Panc1 (cell line): ENCODE measurements at regions not wholly inside any gene's neighbourhood (a gene's known extent, or its start where the extent isn't known, plus 50 kb on each side); places are given as distances from the start of the nearest gene placed in this dataset.

Experiments used
- ATAC-seq: fragments of 200-7000 bp; cut with Tn5 transposase; 2 replicates; pipeline ENCODE4 v1.9.1; 2020; ENCODE audit warnings: mild to moderate bottlenecking, moderate library complexity
- BruUV-seq: library from RNA; stranded (reverse); fragments of 400-500 nt; replicated peaks from 2 replicates; lab custom pipeline; 2021; lab: Mats Ljungman, UMichigan
- CTCF ChIA-PET: fragments of 300-600 bp; sonication (Branson Sonifier 250); formaldehyde crosslinking; loops from one replicate; lab custom pipeline; 2022; ENCODE audit warnings: antibody characterized with exemption; lab: Charles Lee
- POLR2A ChIA-PET: fragments of 300-600 bp; sonication (Branson Sonifier 250); formaldehyde crosslinking; loops from one replicate; lab custom pipeline; 2022; ENCODE audit warnings: antibody characterized with exemption; lab: Charles Lee
- DNase-seq: peaks from one replicate; pipeline ENCODE4 v3.0.0-alpha.2; 2010; ENCODE audit warnings: low read depth, low spot score
- H3K27ac ChIP-seq: 2 replicates; pipeline ENCODE4 v1.5.1; 2011; ENCODE audit warnings: mild to moderate bottlenecking, low read length, inconsistent platforms
- H3K27me3 ChIP-seq: fragments of 200-500 bp; sonication (Bioruptor generic); 2 replicates; pipeline ENCODE4 v1.6.0; 2014; ENCODE audit warnings: low read length, inconsistent platforms; ENCODE audit not compliant: control insufficient read depth, insufficient read depth
- H3K36me3 ChIP-seq: fragments of 200-500 bp; sonication (Bioruptor generic); 2 replicates; pipeline ENCODE4 v1.5.1; 2014; ENCODE audit warnings: inconsistent platforms, mild to moderate bottlenecking, low read length, moderate library complexity; ENCODE audit not compliant: control insufficient read depth, insufficient read depth
- H3K4me1 ChIP-seq: 2 replicates; pipeline ENCODE4 v1.5.1; 2011; ENCODE audit warnings: inconsistent platforms, mild to moderate bottlenecking, low read length, moderate library complexity; ENCODE audit not compliant: control insufficient read depth, insufficient read depth
- H3K4me3 ChIP-seq, 2 experiments: 2 replicates each; pipeline ENCODE4 v1.5.1; 2011 to 2012; ENCODE audit warnings: low read depth in 2 of 2, low read length in 2 of 2, mild to moderate bottlenecking in 2 of 2, inconsistent platforms in 1 of 2, moderate library complexity in 1 of 2
- H3K9me3 ChIP-seq: fragments of 200-500 bp; sonication (Bioruptor generic); 2 replicates; pipeline ENCODE4 v1.5.1; 2014; ENCODE audit warnings: low read depth, mild to moderate bottlenecking, inconsistent platforms, low read length, moderate library complexity; ENCODE audit not compliant: control insufficient read depth, insufficient read depth
- POLR2AphosphoS5 ChIP-seq: IDR thresholded peaks from 2 replicates; pipeline ENCODE4 v1.6.1; 2012; ENCODE audit warnings: mild to moderate bottlenecking, low read depth, low read length, moderate library complexity
- SIN3A ChIP-seq: IDR thresholded peaks from 2 replicates; pipeline ENCODE4 v1.6.1; 2012; ENCODE audit warnings: low read depth, mild to moderate bottlenecking, low read length, moderate library complexity, borderline replicate concordance; ENCODE audit not compliant: insufficient read depth
- TCF7L2 ChIP-seq: IDR thresholded peaks from 2 replicates; pipeline ENCODE4 v1.6.1; 2011; ENCODE audit warnings: mild to moderate bottlenecking, low read depth, low read length, inconsistent platforms
- in situ Hi-C: cut with HindIII; loops from 2 replicates; pipeline ENCODE4 v1.10.0; 2016; ENCODE audit warnings: low sequenced_read_pairs, low pct_unique_long_range_greater_than_20kb
- intact Hi-C: fragments of 100-400 bp; cut with micrococcal nuclease; formaldehyde crosslinking; loops from one replicate; pipeline ENCODE4 v1.10.0; 2022; ENCODE audit not compliant: unreplicated experiment
- TF ChIP-seq, protein P1 (sequence below), 2 experiments: IDR thresholded peaks; 2 replicates each; pipeline ENCODE4 v1.6.1; 2011 to 2012; ENCODE audit warnings: low read depth in 2 of 2, control low read depth in 1 of 2, low read length in 1 of 2, mild to moderate bottlenecking in 1 of 2, moderate library complexity in 1 of 2; ENCODE audit not compliant: insufficient read depth in 1 of 2
- TF ChIP-seq, protein P2 (sequence below): fragments of 450-650 bp; IDR thresholded peaks from 2 replicates; pipeline ENCODE4 v1.5.1; 2017; ENCODE audit warnings: mild to moderate bottlenecking

DNA sequence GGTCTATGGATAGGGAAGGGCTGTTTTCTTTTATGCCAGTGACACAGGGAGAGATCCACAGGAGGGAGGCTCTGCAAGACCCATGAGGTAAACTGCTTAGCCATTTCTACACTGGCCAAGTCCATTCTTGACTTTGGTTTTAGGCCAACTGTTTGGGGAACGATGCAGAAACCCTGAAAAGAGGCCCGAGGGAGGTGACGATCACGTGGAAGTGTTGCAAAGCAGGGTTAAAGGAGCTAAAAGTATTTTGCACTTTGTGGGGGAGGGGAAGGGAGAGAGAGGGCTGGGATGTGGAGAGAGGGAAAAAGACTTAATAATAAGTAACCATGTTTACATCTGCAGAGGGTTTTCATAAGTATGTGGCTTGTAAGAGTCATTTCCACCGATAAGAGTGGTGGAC is 239.7 kb downstream of the EMX2 start:
- DNase-seq (no peak), ATAC-seq (no peak)
- no peaks in the 10 kb centered on the region for H3K4me1 ChIP-seq
- H3K27ac ChIP-seq, result no peak overlapping the region
- intact Hi-C loops, result no loop called here
- H3K36me3 ChIP-seq, result no peaks in the 10 kb centered on the region
- CTCF ChIA-PET, result no interaction called here
- POLR2A ChIA-PET, result no interaction called here
- H3K4me3 ChIP-seq, result no peak overlapping the region
- H3K27me3 ChIP-seq, result no peaks in the 10 kb centered on the region; the same call in 1 of the 2 replicates
- no TSS peak for BruUV-seq
- in situ Hi-C loops, result no loop called here
- TF ChIP-seq POLR2AphosphoS5 (no peak), SIN3A (no peak), TCF7L2 (no peak)
- TF ChIP-seq, protein P1, sequence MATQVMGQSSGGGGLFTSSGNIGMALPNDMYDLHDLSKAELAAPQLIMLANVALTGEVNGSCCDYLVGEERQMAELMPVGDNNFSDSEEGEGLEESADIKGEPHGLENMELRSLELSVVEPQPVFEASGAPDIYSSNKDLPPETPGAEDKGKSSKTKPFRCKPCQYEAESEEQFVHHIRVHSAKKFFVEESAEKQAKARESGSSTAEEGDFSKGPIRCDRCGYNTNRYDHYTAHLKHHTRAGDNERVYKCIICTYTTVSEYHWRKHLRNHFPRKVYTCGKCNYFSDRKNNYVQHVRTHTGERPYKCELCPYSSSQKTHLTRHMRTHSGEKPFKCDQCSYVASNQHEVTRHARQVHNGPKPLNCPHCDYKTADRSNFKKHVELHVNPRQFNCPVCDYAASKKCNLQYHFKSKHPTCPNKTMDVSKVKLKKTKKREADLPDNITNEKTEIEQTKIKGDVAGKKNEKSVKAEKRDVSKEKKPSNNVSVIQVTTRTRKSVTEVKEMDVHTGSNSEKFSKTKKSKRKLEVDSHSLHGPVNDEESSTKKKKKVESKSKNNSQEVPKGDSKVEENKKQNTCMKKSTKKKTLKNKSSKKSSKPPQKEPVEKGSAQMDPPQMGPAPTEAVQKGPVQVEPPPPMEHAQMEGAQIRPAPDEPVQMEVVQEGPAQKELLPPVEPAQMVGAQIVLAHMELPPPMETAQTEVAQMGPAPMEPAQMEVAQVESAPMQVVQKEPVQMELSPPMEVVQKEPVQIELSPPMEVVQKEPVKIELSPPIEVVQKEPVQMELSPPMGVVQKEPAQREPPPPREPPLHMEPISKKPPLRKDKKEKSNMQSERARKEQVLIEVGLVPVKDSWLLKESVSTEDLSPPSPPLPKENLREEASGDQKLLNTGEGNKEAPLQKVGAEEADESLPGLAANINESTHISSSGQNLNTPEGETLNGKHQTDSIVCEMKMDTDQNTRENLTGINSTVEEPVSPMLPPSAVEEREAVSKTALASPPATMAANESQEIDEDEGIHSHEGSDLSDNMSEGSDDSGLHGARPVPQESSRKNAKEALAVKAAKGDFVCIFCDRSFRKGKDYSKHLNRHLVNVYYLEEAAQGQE (IDR thresholded peaks at IDR 0.05; ENCODE audit: insufficient read depth in 1 of 2, low read depth in 2 of 2, low read length in 1 of 2), result no peak
- TF ChIP-seq, protein P2, sequence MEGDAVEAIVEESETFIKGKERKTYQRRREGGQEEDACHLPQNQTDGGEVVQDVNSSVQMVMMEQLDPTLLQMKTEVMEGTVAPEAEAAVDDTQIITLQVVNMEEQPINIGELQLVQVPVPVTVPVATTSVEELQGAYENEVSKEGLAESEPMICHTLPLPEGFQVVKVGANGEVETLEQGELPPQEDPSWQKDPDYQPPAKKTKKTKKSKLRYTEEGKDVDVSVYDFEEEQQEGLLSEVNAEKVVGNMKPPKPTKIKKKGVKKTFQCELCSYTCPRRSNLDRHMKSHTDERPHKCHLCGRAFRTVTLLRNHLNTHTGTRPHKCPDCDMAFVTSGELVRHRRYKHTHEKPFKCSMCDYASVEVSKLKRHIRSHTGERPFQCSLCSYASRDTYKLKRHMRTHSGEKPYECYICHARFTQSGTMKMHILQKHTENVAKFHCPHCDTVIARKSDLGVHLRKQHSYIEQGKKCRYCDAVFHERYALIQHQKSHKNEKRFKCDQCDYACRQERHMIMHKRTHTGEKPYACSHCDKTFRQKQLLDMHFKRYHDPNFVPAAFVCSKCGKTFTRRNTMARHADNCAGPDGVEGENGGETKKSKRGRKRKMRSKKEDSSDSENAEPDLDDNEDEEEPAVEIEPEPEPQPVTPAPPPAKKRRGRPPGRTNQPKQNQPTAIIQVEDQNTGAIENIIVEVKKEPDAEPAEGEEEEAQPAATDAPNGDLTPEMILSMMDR, result no peak
- no peaks in the 10 kb centered on the region for H3K9me3 ChIP-seq

- in situ Hi-C loops (no loop called here), intact Hi-C loops (no loop called here)
- no peak overlapping the region for H3K4me3 ChIP-seq
- ATAC-seq (no peak), DNase-seq (no peak)
- TF ChIP-seq TCF7L2 (no peak), POLR2AphosphoS5 (no peak), SIN3A (no peak)
- TF ChIP-seq, protein P2, result no peak
- TF ChIP-seq, protein P1 (IDR thresholded peaks at IDR 0.05; ENCODE audit: insufficient read depth in 1 of 2, low read depth in 2 of 2, low read length in 1 of 2), result no peak
- no peaks in the 10 kb centered on the region for H3K4me1 ChIP-seq
- no TSS peak for BruUV-seq
- POLR2A ChIA-PET, result no interaction called here
- H3K36me3 ChIP-seq, result no peaks in the 10 kb centered on the region
- CTCF ChIA-PET, result no interaction called here
- no peaks in the 10 kb centered on the region for H3K9me3 ChIP-seq
- no peak overlapping the region for H3K27ac ChIP-seq
- H3K27me3 ChIP-seq, result peaks cover 4% of the 10 kb centered on the region; the same call in 1 of the 2 replicates
Observed at GRCh38 chr10:117783698-117784395, 241.3 kb downstream of the EMX2 start.
